ENCODE measurements at regions not wholly inside any gene's neighbourhood (a gene's known extent, or its start where the extent isn't known, plus 50 kb on each side); places are given as distances from the start of the nearest gene placed in this dataset.
A peak's percentile ranks its signal among the peaks of the same experiment; 100 is the strongest.
"Not testable (repeated sequence)": the region's sequence is repeated elsewhere in the genome, so short reads cannot be mapped to it uniquely, and the experiment has no call there.

DNA sequence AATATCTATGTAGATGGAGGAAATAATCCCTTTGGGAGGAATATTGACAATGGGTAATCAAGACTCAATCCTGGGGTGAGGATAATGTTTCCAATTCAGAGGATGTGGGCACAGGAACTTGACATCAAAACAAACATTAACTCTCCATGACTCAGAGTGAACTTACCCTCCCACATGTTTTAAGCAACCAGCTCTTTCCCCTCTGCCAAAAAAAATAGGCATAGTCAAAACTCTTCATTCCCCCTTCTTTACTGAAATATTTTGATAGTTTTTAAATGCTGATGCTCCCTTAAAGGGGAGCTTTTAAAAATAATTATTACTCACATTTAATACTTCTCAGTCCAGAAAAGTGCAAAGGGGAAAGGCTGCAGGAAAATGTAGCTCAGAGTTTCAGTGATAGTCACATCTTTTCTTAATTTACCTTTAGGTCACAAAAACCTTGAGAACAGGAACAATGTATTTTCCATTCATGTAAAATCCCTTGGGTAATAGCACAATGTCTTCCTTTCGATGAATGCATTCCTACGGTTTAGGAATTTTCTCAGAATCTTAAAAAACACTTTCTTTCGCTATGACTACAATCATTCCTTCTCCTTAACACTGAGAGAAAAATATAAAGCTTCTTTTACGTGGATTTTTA lies 298.4 kb upstream of the GRAMD2B start:
- in situ Hi-C loops (cut with HindIII; ENCODE audit: low sequenced_read_pairs): no loop called here
- H3K4me3 ChIP-seq (ENCODE audit: low read depth, low read length): no peak overlapping the region
- TF ChIP-seq, protein P1, sequence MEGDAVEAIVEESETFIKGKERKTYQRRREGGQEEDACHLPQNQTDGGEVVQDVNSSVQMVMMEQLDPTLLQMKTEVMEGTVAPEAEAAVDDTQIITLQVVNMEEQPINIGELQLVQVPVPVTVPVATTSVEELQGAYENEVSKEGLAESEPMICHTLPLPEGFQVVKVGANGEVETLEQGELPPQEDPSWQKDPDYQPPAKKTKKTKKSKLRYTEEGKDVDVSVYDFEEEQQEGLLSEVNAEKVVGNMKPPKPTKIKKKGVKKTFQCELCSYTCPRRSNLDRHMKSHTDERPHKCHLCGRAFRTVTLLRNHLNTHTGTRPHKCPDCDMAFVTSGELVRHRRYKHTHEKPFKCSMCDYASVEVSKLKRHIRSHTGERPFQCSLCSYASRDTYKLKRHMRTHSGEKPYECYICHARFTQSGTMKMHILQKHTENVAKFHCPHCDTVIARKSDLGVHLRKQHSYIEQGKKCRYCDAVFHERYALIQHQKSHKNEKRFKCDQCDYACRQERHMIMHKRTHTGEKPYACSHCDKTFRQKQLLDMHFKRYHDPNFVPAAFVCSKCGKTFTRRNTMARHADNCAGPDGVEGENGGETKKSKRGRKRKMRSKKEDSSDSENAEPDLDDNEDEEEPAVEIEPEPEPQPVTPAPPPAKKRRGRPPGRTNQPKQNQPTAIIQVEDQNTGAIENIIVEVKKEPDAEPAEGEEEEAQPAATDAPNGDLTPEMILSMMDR (IDR thresholded peaks at IDR 0.05; ENCODE audit: low read depth, low read length, missing control alignments): no peak
- DNase-seq (ENCODE audit: low read depth): peak; percentile 27

DNA sequence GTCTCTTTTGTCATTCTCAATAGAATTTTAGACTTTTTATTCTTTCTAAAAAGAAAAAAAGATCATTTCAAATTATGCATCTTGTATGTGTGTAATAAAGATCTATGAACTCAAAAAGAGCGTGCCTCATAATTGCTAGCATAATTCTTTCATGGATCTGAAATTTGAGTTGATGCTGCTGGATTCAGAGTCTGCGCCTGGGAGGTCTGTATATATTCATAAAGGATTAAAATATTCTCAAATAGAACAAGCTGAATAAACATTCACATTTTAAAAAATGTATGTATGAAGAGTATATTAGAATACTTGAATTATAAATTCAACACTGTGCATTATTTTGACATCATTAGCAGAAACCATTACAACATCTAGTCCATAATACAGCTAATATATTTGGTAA lies 297.8 kb upstream of the GRAMD2B start:
- in situ Hi-C loops (cut with HindIII; ENCODE audit: low sequenced_read_pairs): no loop called here
- DNase-seq (ENCODE audit: low read depth): no peak
- TF ChIP-seq, protein P1 (IDR thresholded peaks at IDR 0.05; ENCODE audit: low read depth, low read length, missing control alignments): no peak
- H3K4me3 ChIP-seq (ENCODE audit: low read depth, low read length): no peak overlapping the region

DNA sequence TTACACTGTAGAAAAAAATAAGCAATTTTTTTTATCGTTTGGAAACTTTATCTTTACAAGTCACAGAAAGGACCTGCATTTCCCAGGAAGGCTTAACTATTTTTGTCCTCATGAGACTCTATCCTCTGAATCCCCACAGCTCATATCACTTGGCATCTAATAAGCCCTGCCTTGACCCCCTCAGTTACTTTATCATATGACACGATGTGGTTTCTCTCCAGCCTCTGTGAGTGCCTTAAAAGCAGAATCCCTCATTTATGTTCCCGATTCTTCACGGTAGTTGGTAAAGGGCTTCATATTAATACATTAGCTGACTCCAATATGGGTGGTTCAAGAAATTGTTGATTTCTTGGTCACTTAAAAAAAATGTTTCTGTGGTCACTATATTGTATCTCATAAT lies 296.6 kb upstream of the GRAMD2B start:
- TF ChIP-seq, protein P1 (IDR thresholded peaks at IDR 0.05; ENCODE audit: low read depth, low read length, missing control alignments): no peak
- no peak for DNase-seq (ENCODE audit: low read depth)
- in situ Hi-C loops (cut with HindIII; ENCODE audit: low sequenced_read_pairs): no loop called here
- H3K4me3 ChIP-seq (ENCODE audit: low read depth, low read length): no peak overlapping the region

DNA sequence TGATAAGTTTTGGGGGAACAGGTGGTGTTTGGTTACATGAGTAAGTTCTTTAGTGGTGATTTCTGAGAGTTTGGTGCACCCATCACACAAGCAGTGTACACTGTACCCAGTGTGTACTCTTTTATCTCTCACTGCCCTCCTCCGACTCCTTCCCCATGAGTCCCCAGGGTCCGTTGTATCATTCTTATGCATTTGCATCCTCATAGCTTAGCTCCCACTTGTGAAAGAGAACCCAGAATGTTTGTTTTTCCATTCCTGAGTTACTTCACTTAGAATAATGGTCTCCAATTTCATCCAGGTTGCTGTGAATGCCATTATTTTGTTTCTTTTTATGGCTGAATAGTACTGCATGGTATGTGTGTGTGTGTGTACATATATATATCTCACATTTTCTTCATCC lies 295.8 kb upstream of the GRAMD2B start:
- in situ Hi-C loops (cut with HindIII; ENCODE audit: low sequenced_read_pairs); H3K4me3 ChIP-seq (ENCODE audit: low read depth, low read length); DNase-seq (ENCODE audit: low read depth): not testable (repeated sequence)

DNA sequence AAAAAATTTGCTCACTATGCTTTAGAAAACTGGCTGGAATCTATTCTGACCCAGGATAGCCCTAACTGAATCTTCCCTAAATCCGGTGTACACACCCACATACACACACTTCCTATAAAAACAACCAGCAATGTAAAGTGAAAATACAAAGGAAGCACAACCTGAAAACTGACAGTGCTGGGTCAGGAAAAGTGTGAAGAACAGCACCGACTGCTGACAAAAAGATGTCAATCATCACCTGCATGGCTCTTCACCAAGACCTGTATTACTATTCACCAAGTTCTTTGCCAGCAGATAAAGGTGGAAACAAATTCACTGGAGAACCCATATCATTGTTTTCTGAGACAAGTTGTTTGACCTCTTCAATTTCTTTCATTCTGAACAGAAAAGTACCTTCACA lies 293.8 kb upstream of the GRAMD2B start:
- no peak for DNase-seq (ENCODE audit: low read depth)
- TF ChIP-seq, protein P1 (IDR thresholded peaks at IDR 0.05; ENCODE audit: low read depth, low read length, missing control alignments): no peak
- H3K4me3 ChIP-seq (ENCODE audit: low read depth, low read length): no peak overlapping the region
- in situ Hi-C loops (cut with HindIII; ENCODE audit: low sequenced_read_pairs): no loop called here

DNA sequence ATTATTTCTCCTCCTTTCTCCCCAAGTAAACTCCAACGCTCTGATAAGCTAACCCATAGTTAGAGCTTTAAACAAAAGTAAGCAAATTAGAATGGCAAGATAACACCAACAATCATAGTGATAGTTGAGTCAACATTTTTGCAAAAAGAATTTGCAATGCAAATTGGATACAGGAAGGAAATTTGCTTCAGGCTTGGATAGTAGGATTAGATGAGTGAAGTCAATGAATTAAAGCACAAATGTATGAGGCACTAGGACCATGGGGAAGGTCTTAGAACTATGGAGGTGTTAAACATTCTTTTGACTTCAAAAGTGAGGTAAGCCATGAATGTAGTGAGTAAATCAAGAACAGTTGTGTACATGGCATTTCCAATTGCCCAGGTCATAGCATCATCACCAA lies 289.8 kb upstream of the GRAMD2B start:
- in situ Hi-C loops (cut with HindIII; ENCODE audit: low sequenced_read_pairs): no loop called here
- H3K4me3 ChIP-seq (ENCODE audit: low read depth, low read length): no peak overlapping the region
- DNase-seq (ENCODE audit: low read depth): no peak
- TF ChIP-seq, protein P1 (IDR thresholded peaks at IDR 0.05; ENCODE audit: low read depth, low read length, missing control alignments): no peak

DNA sequence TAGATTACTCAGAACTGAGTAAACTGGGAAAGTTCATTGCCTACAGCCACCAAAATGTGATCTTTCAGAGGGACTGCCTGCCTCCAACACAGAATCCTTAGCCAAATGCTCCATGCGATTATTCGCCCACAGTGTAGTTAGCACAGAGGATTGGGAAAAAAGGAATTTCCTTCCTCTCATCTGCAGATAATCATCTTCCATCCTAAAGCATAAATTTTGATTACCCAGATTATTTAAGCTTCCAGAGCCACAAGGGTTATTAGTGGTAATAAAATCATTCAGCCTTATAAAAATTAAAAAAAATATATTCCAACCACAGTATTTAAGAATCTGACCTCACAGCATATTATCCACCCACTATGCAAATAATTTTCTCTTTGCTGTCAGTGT lies 285.3 kb upstream of the GRAMD2B start:
- no peak for DNase-seq (ENCODE audit: low read depth)
- H3K4me3 ChIP-seq (ENCODE audit: low read depth, low read length): no peak overlapping the region
- TF ChIP-seq, protein P1 (IDR thresholded peaks at IDR 0.05; ENCODE audit: low read depth, low read length, missing control alignments): no peak
- in situ Hi-C loops (cut with HindIII; ENCODE audit: low sequenced_read_pairs): no loop called here
